HG03103 (cell line): ENCODE measurements at regions not wholly inside any gene's neighbourhood (a gene's known extent, or its start where the extent isn't known, plus 50 kb on each side); places are given as distances from the start of the nearest gene placed in this dataset.

Source experiments
- ATAC-seq: cut with Tn5 transposase; IDR thresholded peaks from one replicate; pipeline ENCODE4 v1.9.1; 2021; ENCODE audit warnings: low read depth; ENCODE audit not compliant: unreplicated experiment

DNA sequence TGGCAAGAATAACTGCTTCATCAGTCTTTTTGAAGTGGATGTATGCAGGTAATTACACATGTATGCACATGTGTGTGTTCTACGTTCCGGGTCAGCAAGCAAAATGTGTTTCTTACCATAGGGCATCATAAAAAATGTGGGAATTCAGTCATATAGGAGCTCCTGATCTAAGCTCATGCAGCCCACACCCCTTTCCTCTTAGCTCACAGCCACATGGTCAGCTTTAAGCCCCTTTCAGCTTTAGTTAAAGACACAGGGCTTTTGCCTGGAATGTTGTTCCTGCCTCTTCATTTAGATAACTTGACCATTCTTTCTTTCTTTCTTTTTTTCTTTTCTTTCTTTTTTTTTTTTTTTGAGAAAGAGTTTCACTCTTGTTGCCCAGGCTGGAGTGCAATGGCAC, 258.1 kb downstream of the RPS24 start:
- ATAC-seq = no peak

DNA sequence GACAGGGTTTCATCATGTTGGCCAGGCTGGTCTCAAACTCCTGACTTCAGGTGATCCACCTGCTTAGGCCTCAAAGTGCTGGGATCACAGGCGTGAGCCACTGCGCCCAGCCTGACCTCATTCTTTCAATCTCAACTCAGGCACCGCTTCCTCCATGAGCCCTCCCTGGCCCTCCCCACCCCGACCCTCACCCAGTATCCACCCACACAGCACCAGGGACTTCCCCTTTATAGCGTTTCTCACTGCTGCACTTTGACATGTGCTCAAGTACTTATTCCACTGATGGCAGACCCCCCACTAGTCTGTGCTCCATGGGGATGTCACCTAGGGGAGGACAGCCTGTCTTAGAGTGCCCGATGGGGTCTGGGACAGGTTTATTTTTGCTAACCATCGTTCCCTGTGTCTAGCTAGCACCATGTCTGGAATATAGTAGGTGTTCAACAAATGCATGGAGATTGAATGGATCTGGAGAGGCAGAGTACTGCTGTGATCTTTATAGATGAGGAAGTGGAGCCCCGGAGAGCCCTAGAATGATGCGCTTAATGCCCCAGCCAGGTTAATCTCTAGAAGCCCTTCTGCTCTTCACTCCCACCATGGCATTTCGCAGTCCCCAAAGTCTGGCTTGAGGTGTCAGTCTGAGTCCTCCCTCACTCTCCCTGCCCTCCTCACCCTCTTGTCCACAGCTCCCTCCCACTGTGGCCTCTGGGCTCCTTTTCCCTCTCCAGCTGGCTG, 258.8 kb downstream of the RPS24 start:
- ATAC-seq = no peak

DNA sequence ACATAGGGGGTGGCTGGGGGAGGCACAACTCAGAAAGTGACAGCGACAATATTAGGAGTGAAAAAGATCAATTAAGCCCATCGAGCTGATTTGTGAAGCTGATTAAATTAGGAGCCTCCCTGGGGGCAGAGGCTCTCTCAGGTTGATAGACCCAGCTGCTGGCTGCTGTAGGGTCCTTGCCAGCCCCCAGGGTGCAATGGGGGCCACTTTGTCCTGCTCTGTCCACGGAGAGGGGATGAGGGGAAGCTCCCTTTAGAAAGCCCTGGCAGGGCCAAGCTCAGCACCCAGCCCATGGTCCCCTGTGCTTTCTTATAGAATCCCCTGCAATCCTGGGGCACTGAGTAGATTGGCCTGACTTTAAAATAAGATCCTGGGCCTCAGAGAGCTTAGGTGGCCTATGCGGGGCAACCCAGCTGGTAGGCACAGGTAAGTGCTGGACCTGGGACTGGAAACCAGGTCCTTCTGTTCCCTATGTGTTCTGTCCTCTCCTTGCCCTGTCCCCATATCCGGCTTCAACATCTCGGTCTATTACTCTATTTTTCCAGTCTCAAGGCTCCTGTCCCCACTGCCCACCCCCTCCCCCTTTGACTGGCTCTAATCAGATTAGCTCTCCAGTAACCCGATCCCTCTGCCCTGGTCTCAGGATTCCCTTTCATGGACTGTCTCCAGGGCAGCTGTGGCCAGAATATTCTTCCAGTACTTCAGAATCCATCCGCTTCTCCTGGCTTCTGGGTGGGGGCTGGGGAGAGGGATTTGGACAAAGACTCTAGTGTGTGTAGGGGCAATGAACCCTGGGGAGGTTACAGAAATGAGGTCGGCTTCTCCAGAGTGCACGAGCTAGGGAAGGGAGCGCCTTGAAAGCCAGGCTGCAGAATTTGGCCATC, 259.6 kb downstream of the RPS24 start:
- no peak for ATAC-seq

DNA sequence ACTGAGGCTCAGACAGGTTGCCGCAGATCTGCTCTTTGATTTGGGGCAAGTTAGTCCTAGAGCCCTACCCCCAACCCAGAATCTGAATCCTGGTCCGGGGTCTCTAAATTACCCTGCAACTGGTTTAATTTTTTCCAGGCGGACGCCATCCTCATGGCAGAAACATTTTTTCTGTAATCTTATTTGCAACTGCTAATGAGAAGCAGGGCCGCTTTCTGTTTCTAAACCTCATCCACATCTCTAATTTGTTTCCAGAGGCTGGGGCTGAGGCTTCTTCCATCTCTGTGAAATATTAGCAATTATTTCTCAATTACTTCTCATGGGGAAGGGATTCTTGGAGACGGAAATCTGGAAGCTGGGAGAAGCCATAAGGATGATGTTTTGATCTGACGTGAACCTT, 261.6 kb downstream of the RPS24 start:
- ATAC-seq = no peak

DNA sequence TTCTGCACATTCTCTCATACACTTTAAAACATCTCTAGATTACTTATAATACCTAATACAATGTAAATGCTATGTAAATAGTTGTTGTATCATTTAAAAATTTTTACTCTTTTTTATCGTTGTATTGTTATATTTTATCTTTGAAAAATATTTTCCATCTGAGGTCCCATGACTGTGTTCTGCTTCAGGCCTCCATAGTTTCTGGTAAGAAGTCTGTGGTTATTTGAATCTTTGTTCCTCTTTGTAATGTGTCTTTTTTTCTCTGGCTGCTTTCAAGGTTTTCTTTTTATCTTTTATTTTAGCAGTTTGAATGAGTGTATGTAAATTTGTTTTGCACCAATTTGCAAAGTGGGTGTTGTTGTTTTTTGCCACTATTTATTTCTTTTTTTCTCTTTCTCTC, 263.1 kb downstream of the RPS24 start:
- ATAC-seq = no peak

DNA sequence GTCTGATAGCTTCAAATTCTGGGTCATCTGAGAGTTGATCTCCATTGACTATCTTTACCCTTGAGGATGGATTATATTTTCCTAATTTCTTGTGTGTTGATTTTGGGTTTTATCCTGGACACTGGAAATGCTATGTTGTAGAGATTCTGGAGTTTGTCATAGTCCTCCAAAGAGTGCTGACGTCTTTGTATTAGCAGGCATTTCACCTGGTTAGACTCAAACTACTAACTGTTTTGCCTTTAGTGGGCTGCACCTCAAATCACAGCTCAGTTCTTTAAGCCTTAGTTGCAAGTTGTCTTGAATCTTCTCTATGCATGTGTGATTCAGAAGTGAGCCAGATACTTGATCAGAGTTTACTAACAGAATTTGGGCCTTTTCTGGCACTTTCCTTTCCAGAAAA, 264.3 kb downstream of the RPS24 start:
- no peak for ATAC-seq

DNA sequence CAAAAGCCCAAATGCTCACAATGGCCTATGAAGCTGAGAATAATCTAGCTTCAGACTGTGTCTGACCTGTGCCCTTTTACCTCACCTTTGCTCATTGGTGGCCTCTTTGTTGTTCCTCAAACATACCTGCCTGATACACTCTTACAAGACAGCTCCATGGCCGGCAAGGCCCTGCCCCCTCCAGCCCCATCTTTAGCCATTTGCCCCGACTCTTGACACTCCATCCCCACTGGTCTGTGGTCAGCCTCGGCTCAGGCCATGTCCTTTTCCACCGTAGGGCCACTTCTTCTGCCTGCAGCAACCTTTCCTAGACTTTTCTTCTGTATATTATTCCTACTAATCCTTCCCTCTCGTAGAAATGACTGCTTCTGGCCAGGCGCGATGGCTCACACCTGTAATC, 265.2 kb downstream of the RPS24 start:
- no peak for ATAC-seq

DNA sequence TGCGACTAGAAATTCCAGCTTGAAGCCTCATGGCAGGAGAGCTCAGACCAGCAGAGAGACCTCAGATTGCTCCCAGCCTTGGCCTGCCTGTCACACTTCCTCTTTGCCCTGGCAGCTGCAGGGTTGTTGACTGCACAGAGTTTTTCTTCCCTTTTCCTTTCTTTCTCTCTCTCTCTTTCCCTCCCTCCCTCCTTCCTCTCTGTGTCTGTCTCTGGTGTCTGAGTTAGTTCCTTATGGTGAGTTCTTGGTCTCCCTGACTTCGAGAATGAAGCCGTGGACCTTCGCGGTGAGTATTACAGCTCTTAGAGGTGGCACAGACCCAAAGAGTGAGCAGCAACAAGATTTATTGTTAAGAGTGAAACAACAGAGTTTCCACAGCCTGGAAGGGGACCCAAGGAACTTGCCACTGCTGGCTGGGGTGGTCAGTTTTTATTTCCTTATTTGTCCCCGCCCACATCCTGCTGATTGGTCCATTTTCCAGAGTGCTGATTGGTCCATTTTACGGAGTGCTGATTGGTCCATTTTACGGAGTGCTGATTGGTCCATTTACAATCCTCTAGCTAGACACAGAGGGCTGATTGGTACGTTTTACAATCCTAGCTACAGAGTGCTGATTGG, 266.3 kb downstream of the RPS24 start:
- no peak for ATAC-seq

DNA sequence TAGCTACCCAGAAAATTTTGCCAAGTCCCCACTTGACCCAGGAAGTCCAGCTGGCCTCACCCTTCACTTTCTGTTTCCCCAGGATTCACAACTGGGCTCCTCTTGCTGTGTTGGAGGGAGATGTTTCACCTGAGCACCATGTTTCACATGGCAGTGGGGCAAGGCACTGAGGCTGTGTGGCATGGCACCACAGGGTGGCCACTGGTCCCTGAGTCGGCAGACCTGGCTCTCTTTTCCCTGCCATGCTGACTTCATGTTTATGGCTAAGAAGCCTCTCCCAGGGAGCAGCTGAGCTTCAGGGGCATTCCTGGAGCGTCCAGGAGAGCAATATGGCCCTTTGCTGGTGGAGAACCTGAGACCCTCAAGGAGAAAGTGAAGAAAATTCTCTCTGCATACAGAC, 266.9 kb downstream of the RPS24 start:
- no peak for ATAC-seq

DNA sequence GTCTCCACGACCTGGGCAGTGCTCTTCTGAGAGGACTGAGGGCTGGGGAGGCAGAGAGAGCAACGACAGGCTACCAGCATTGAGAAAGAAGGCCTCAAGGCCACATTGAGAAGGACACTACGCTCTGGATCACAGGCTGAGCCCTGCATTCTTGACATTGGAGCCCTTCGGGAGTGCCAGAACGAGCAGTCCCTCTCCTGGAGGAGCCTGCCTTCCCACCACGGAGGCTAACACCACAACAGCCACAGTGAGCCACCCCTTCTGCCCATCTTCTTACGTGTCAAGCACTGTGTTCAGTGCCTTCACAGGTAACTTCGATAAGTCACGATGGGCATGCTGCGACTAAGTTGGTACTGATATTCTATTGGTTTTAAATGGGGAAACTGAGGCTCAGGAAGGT, 267.8 kb downstream of the RPS24 start:
- ATAC-seq = no peak

DNA sequence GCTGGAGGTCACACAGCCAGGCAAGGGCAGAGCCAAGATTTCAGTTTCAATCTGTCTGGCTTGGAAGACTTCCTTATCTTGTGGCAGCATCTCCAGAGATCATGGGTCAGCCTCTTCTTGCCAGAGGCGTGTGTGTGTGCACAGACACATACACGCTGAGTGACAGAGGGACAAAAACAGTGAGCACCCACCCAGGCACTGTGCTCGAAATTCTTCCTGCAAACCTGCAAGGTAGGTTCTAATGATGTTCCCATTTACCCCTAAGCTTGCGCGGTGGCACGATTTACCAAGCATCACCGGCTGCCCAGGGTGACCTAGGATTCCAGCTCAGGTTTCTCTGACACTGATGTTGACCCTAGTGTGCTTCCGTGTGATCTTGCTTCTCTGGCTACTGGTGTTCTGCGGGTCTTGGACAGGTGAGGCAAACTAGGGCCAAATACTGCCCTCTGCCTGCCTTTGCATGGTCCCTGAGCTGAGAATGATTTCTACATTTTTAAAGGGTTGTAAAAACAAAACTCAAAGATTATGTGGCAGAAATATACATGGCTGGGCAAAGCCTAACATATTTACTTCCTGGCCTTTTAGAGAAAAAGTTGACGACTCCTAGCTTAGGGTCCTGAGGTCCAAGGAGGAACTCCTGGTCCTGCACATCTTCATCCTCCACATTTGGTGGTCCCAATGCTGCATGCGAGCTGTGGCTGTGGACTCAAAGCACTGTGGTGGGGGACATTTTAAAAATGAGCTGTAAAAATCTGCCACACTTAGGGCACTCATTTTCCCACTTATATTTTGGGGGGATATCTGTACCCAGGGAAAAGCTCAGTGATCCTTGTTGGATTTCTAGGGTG, 268.5 kb downstream of the RPS24 start:
- ATAC-seq = no peak

DNA sequence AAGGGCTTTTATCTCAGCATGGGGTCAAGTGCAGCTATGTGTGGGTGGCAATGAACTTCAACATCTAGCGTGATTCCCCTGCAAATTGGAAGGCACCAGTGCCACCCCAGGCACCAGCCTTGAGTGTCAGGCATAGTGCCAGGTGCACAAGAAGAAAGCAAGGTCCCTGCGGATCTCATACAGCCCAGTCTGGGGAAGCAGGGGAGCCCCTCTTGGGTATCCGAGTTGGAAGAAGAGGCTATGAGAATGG, 269.0 kb downstream of the RPS24 start:
- ATAC-seq = no peak

DNA sequence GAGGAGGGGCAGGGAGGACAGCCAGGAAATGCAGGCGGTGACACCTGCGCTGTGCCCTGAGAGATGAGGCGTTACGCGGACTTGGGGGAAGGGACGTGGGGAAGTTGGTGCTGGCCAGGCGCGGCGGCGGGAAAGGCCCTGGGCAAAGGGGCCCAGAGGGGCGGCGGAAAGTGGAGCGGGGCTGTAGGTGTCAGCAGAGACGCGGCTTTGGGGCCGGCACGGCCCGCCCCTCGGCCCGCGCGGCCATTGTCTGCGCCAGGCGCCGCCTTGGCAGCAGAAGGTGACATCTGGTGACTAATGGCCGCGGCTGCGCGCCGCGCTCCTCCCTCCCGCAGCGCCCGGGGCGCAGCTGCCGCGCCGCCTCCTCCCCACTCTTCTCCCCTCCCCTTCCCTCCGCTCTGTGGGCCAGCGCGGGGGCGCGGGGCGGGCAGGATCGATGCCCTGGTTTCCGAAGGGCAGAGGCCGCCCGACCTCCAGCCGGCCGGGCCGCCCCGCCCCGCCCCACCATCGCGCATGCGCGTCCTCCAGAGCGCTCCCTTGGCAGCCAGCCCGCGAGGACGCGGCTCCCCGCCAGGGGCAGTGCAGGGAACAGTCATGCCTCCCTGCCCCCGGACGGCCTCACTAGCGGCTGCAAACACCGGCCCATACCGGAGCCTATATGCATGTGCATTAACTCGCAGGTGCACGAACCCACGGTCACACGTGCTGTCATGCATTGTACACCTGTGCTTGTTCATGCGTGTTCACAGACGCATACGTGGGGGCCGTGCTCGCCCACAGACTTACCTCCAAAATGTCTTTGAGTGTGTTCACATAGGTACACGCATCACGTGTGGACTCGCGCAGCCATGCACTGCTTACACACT, 269.6 kb downstream of the RPS24 start:
- ATAC-seq = peak; percentile 77

DNA sequence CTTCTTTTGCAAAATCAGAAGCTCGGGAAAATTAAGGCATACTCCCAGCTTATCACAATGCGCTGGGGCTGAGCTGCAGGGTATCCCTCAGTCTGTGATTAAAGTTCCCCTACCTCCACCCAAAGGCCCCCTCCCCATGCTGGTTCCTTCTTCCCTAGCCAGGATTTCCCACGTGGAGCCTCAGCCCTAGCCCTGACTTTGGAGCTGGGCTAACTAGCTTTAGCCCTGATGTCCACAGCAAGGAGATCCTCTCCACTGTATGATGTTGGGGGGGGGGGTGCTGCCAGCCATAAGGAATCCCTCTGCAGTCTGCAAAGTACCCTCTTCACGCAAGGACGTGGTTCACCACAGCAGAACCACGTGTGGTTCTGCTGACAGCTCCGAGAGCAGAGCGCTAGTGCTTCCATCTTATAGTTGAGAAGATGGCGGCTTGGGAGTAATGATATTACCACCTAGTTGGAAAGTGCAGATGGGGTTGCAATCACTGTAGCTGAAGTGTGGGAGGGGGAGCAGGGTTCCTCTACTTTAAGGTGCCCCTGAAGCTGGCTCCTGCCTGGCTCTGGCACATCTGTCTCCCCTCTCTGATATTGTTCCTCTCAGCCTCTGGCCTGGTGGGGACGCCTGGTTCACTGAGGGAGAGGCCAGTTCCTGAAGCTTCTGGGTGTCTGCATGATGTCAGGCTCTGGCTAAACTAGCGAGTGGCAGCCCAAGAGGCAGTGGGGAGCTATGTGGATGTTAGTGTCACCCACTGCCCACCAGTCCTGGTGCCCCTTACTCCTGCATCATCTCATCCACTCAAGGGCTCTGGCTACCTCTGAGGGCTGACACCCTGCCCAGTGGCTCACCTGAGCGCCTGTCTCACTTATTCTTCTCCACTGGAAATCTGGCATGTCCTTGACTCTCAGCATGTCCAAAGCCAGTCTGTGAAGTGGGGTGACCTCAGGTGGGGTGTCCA, 270.7 kb downstream of the RPS24 start:
- ATAC-seq = no peak

DNA sequence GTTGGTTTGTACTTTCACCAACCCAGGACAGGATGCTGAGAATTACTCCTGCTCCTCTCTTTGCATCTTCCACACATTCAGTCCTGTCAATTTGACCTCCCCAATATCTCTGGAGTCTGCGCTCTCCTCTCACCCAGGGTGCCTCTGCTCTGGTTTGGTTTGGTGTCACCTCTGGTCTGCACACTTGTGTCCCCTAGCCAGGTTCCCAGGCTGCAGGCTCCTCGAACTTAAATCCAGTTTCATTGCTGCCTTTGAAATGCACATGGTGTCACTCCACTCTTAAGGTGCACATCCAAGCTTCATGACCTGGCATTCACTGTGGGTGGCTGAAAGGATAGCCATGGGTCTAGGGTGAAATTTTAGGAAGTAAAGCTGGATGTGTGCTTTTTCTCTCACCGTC, 271.6 kb downstream of the RPS24 start:
- no peak for ATAC-seq

DNA sequence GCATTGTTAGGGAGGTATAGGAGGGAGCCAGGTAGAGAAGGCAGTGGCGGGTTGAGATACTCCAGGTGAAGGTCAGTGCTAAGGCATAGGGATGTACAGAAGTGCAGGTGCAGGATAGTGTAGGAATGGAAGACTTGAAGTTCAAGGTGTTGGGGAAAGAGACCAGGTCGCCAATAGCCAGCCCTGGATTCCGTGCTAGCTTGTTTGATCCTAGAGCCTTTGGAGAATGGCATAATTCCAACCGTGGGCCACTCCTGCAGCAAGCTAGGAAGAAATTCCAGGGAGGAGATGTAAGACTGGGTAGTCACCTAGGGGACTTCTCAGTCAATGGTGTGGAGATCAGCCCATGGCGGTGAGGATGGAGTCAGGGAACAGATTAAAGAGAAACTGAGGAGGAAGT, 272.7 kb downstream of the RPS24 start:
- ATAC-seq = no peak

DNA sequence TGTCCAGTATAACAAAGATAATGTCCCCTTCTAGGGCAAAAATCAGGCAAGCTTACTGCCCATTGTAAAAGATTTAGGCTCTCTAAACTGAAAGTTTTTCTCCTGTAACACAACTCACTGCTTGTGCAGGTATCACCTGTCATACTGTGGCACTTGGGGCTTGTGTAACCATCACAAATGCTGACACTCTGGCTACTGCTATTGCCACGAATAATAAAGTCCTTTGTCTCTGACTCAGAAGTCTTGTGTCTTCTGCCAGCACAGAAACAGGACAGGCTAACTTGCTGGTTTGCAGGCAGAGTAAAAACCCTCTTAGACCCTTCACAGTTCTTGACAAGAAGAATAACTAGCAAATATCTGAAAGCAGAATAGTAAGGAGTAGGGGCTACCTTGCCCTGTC, 273.9 kb downstream of the RPS24 start:
- ATAC-seq = no peak

DNA sequence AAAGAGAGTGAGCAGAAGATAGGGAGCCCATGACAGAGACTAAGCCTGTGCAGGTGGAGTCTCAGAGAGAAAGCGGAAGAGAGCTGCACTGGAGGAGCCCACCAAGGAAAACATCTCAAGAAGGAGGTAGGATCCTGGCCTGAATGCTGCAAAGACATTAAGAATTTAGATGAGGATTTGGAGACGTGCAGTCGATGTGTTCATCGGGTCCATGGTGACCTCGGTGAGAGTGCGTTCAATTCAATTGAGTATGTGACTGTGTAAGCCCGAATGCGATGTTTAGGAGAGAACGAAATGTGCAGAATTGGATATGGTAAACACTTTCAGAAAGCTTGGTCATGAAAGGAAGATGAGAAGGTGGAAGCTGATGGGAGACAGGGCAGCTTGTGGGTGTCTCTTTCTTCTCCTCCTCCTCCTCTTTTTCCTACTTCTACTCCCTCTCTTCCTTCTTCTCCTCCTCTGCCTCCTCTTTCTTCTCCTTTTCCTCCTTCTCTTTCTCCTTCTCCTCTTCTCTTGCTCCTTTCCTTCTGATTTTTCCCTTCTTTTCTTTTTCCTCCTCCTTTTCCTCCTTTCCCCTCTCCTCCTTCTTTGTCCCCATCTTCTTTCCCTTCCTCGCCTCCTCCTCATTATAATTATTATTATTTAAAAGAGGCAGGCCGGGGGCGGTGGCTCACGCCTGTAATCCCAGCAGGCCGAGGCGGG, 276.0 kb downstream of the RPS24 start:
- no peak for ATAC-seq
